ENCODE measurements at regions not wholly inside any gene's neighbourhood (a gene's known extent, or its start where the extent isn't known, plus 50 kb on each side); places are given as distances from the start of the nearest gene placed in this dataset.

- Histone ChIP-seq H3K36me3 (replicated peaks; ENCODE audit: insufficient read depth, low read depth) (no peaks in the 10 kb centered on the region), H3K9me3 (ENCODE audit: low read depth) (no peaks in the 10 kb centered on the region), H3K79me2 (no peaks in the 10 kb centered on the region), H3K9me2 (replicated peaks; ENCODE audit: insufficient read depth) (no peaks in the 10 kb centered on the region), H3K27ac (no peak overlapping the region), H3K27me3 (peaks cover 3% of the 10 kb centered on the region), H4K20me1 (ENCODE audit: insufficient read depth, poor library complexity, severe bottlenecking) (no peaks in the 10 kb centered on the region), H3K4me3 (no peak overlapping the region), H2AFZ (no peak overlapping the region), H3K4me2 (peak overlapping the region; percentile 25), H3K4me1 (ENCODE audit: insufficient read depth) (peaks cover 15% of the 10 kb centered on the region)
- DNase-seq (ENCODE audit: low spot score), result no peak
- WGBS (ENCODE audit: low lambda C conversion rate, missing lambda C conversion rate), result 96% methylated on average over 3 of the region's 3 CpGs
- TF ChIP-seq CTCF (IDR thresholded peaks at IDR 0.05; ENCODE audit: poor library complexity) (no peak), EZH2phosphoT487 (IDR thresholded peaks at IDR 0.05; ENCODE audit: low read depth, severe bottlenecking, unreplicated experiment) (no peak), EZH2 (IDR thresholded peaks at IDR 0.05; ENCODE audit: borderline replicate concordance) (no peak)
Measured at GRCh38 chr4:3672465-3672831, 93.7 kb upstream of the ADRA2C start.

- WGBS (ENCODE audit: low lambda C conversion rate, missing lambda C conversion rate), result 55% methylated on average over 12 of the region's 12 CpGs
- Histone ChIP-seq H2AFZ (no peak overlapping the region), H3K27me3 (peaks cover 3% of the 10 kb centered on the region), H3K4me3 (no peak overlapping the region), H3K27ac (peak overlapping the region; percentile 46), H3K4me1 (ENCODE audit: insufficient read depth) (peaks cover 15% of the 10 kb centered on the region), H4K20me1 (ENCODE audit: insufficient read depth, poor library complexity, severe bottlenecking) (no peaks in the 10 kb centered on the region), H3K36me3 (replicated peaks; ENCODE audit: insufficient read depth, low read depth) (no peaks in the 10 kb centered on the region), H3K9me2 (replicated peaks; ENCODE audit: insufficient read depth) (no peaks in the 10 kb centered on the region), H3K9me3 (ENCODE audit: low read depth) (no peaks in the 10 kb centered on the region), H3K4me2 (peak overlapping the region; percentile 52), H3K79me2 (no peaks in the 10 kb centered on the region)
- no peak for DNase-seq (ENCODE audit: low spot score)
- TF ChIP-seq CTCF (IDR thresholded peaks at IDR 0.05; ENCODE audit: poor library complexity), result no peak
- no peak for TF ChIP-seq EZH2 (IDR thresholded peaks at IDR 0.05; ENCODE audit: borderline replicate concordance)
- TF ChIP-seq EZH2phosphoT487 (IDR thresholded peaks at IDR 0.05; ENCODE audit: low read depth, severe bottlenecking, unreplicated experiment), result no peak
Measured at GRCh38 chr4:3671571-3672464, 94.4 kb upstream of the ADRA2C start.

- no peak for TF ChIP-seq EZH2 (IDR thresholded peaks at IDR 0.05; ENCODE audit: borderline replicate concordance)
- TF ChIP-seq CTCF (IDR thresholded peaks at IDR 0.05; ENCODE audit: poor library complexity), result no peak
- TF ChIP-seq EZH2phosphoT487 (IDR thresholded peaks at IDR 0.05; ENCODE audit: low read depth, severe bottlenecking, unreplicated experiment), result no peak
- H4K20me1 ChIP-seq (ENCODE audit: insufficient read depth, poor library complexity, severe bottlenecking), result no peaks in the 10 kb centered on the region
- no peak overlapping the region for H3K4me3 ChIP-seq
- WGBS (ENCODE audit: low lambda C conversion rate, missing lambda C conversion rate), result 90% methylated on average over 37 of the region's 37 CpGs
- peaks cover 3% of the 10 kb centered on the region for H3K27me3 ChIP-seq
- peak overlapping the region; percentile 46 for H3K27ac ChIP-seq
- no peaks in the 10 kb centered on the region for H3K9me3 ChIP-seq (ENCODE audit: low read depth)
- no peak for DNase-seq (ENCODE audit: low spot score)
- peaks cover 15% of the 10 kb centered on the region for H3K4me1 ChIP-seq (ENCODE audit: insufficient read depth)
- no peaks in the 10 kb centered on the region for H3K79me2 ChIP-seq
- no peak overlapping the region for H2AFZ ChIP-seq
- H3K4me2 ChIP-seq, result no peak overlapping the region
- H3K36me3 ChIP-seq (replicated peaks; ENCODE audit: insufficient read depth, low read depth), result no peaks in the 10 kb centered on the region
- H3K9me2 ChIP-seq (replicated peaks; ENCODE audit: insufficient read depth), result no peaks in the 10 kb centered on the region
Measured at GRCh38 chr4:3670521-3671519, 95.4 kb upstream of the ADRA2C start.

Data from hepatocyte (in vitro differentiated cells).